GM23248 (cell line): ENCODE measurements at regions not wholly inside any gene's neighbourhood (a gene's known extent, or its start where the extent isn't known, plus 50 kb on each side); places are given as distances from the start of the nearest gene placed in this dataset.

Experiments
- EZH2 ChIP-seq: fragments of 200-600 bp; sonication (generic); IDR thresholded peaks from 2 replicates; pipeline ENCODE4 v1.6.1; 2018; ENCODE audit warnings: antibody characterized with exemption, mild to moderate bottlenecking; ENCODE audit not compliant: insufficient read depth, poor library complexity, severe bottlenecking
- EZH2phosphoT487 ChIP-seq: fragments of 200-600 bp; sonication (generic); IDR thresholded peaks from 2 replicates; pipeline ENCODE4 v1.6.1; 2018; ENCODE audit warnings: antibody characterized with exemption, moderate library complexity, mild to moderate bottlenecking, low read depth; ENCODE audit not compliant: insufficient read depth

- TF ChIP-seq EZH2phosphoT487: no peak
- TF ChIP-seq EZH2: no peak
Measured at GRCh38 chr5:4909086-4909485, 231.0 kb upstream of the ADAMTS16 start.
